Retinal pigment epithelial cell (primary cell): ENCODE measurements at regions not wholly inside any gene's neighbourhood (a gene's known extent, or its start where the extent isn't known, plus 50 kb on each side); places are given as distances from the start of the nearest gene placed in this dataset.

Experiments used
- DNase-seq: peaks from one replicate; pipeline ENCODE4 v3.0.0-alpha.2; 2010; ENCODE audit warnings: low read depth
- H3K4me3 ChIP-seq: 2 replicates; pipeline ENCODE4 v1.5.1; 2011; ENCODE audit warnings: mild to moderate bottlenecking, low read length, control low read depth, moderate library complexity
- TF ChIP-seq, protein P1 (sequence below): conservative IDR thresholded peaks from 2 replicates; pipeline ENCODE4 v1.5.1; 2011; ENCODE audit warnings: low read depth, low read length, control low read depth, inconsistent platforms

DNA sequence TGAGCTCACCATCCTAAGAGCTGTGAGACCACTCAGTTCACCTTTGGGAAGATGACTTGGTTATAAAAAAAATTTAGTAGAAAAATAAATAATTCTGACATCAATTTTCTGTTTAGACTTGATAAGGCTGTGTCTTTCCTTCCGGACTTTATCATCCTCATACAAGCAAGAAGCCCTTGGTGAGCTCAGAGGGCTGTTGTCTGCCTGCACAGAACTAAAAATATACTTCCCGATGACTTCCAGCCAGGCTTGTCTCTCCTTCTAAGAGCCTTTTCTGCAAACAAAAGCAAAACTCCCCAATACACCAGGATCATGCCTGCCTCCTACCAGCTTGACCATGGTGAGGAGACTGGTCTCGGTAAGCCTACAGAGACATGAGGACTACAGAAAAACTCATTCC, 58.3 kb upstream of the PHOX2B start:
- H3K4me3 ChIP-seq = no peak overlapping the region
- TF ChIP-seq, protein P1, sequence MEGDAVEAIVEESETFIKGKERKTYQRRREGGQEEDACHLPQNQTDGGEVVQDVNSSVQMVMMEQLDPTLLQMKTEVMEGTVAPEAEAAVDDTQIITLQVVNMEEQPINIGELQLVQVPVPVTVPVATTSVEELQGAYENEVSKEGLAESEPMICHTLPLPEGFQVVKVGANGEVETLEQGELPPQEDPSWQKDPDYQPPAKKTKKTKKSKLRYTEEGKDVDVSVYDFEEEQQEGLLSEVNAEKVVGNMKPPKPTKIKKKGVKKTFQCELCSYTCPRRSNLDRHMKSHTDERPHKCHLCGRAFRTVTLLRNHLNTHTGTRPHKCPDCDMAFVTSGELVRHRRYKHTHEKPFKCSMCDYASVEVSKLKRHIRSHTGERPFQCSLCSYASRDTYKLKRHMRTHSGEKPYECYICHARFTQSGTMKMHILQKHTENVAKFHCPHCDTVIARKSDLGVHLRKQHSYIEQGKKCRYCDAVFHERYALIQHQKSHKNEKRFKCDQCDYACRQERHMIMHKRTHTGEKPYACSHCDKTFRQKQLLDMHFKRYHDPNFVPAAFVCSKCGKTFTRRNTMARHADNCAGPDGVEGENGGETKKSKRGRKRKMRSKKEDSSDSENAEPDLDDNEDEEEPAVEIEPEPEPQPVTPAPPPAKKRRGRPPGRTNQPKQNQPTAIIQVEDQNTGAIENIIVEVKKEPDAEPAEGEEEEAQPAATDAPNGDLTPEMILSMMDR = no peak
- DNase-seq = no peak

DNA sequence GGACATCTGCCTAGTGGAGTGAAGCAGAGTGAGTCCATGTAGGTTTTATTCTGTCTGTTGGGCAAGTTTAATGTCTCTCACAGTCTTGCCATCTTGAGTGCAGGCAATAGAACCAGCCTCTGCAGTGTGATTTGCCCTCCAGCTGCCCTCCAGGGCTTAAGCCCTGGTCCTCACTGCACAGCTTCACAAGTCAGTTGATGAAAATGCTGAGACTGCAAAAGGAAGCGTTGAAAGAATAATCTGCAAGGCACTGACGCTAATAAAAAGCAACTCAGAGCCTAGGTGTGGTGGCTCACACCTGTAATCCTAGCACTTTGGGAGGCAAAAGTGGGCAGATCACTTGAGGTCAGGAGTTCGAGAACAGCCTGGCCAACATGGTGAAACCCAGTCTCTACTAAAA, 54.1 kb upstream of the PHOX2B start:
- no peak for DNase-seq
- TF ChIP-seq, protein P1 = no peak

DNA sequence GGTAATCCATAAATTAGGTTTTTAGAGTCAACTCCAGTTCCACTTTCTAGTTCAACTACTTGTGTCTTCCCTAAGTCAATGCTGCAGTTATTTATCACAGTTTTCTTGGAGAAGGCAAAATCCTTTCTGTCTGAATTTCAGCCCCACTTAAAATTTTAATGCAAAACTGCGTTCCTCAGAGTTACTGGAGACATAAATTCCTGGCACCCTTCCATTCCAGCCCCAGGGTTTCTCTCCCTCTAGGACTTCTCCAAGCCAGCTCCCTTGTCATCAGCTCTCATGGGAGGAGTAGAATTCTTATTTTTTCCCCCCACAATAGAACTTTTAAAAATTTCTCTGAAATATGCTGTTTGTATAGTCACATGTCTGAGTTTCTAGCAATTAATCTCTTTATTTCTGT, 50.6 kb upstream of the PHOX2B start:
- DNase-seq = no peak
- H3K4me3 ChIP-seq = no peak overlapping the region
- TF ChIP-seq, protein P1 = no peak

More for the DNA sequence above, 54.1 kb upstream of the PHOX2B start:
- no peak overlapping the region for H3K4me3 ChIP-seq
